B cell (primary cell): ENCODE measurements at regions not wholly inside any gene's neighbourhood (a gene's known extent, or its start where the extent isn't known, plus 50 kb on each side); places are given as distances from the start of the nearest gene placed in this dataset.

Experiments used
- CTCF ChIP-seq: fragments of 200-600 bp; IDR thresholded peaks from one replicate; pipeline ENCODE4 v1.8.0; 2022; ENCODE audit warnings: antibody characterized with exemption, mild to moderate bottlenecking
- EZH2 ChIP-seq: IDR thresholded peaks from 2 replicates; pipeline ENCODE4 v1.6.1; 2012; ENCODE audit warnings: borderline replicate concordance, low read depth, mild to moderate bottlenecking, moderate library complexity, low read length; ENCODE audit not compliant: insufficient read depth, poor library complexity, severe bottlenecking

- no peak for TF ChIP-seq CTCF
- no peak for TF ChIP-seq EZH2
Measured at GRCh38 chr6:156396068-156396771, 381.0 kb upstream of the ARID1B start.
